PC-3 (cell line): ENCODE measurements at regions not wholly inside any gene's neighbourhood (a gene's known extent, or its start where the extent isn't known, plus 50 kb on each side); places are given as distances from the start of the nearest gene placed in this dataset.
"Not testable (repeated sequence)": the region's sequence is repeated elsewhere in the genome, so short reads cannot be mapped to it uniquely, and the experiment has no call there.

Source experiments
- ATAC-seq: fragments of 200-7000 bp; cut with Tn5 transposase; 2 replicates; pipeline ENCODE4 v1.9.1; 2020; ENCODE audit warnings: mild to moderate bottlenecking, moderate library complexity
- BruUV-seq: library from RNA; stranded (reverse); fragments of 400-500 nt; replicated peaks from 2 replicates; lab custom pipeline; 2021; lab: Mats Ljungman, UMichigan
- CTCF ChIA-PET: fragments of 300-600 bp; sonication (Branson Sonifier 250); formaldehyde crosslinking; loops from one replicate; lab custom pipeline; 2022; ENCODE audit warnings: antibody characterized with exemption; lab: Charles Lee
- POLR2A ChIA-PET: fragments of 300-600 bp; sonication (Branson Sonifier 250); formaldehyde crosslinking; loops from one replicate; lab custom pipeline; 2022; ENCODE audit warnings: antibody characterized with exemption; ENCODE audit not compliant: unreplicated experiment; lab: Charles Lee
- DNase-seq: peaks from one replicate; pipeline ENCODE4 v3.0.0-alpha.2; 2015
- H2AFZ ChIP-seq: fragments of 300-600 bp; sonication (generic); 2 replicates; pipeline ENCODE4 v1.6.0; 2016; ENCODE audit warnings: antibody characterized with exemption, low read length
- H3F3A ChIP-seq: fragments of 300-600 bp; sonication (generic); one replicate; pipeline ENCODE4 v1.6.0; 2017; ENCODE audit warnings: antibody characterized with exemption, low read length, control low read depth, mild to moderate bottlenecking; ENCODE audit not compliant: unreplicated experiment
- H3K27ac ChIP-seq: fragments of 300-600 bp; sonication (generic); 2 replicates; pipeline ENCODE4 v1.5.1; 2016; ENCODE audit warnings: mild to moderate bottlenecking, low read length
- H3K27me3 ChIP-seq: fragments of 300-600 bp; sonication (generic); 2 replicates; pipeline ENCODE4 v1.6.1; 2016; ENCODE audit warnings: low read length, mixed read lengths
- H3K36me3 ChIP-seq: fragments of 300-600 bp; sonication (generic); 2 replicates; pipeline ENCODE4 v1.6.1; 2016; ENCODE audit warnings: low read depth, mixed run types, low read length, mixed read lengths
- H3K4me1 ChIP-seq: fragments of 300-600 bp; sonication (generic); 2 replicates; pipeline ENCODE4 v1.5.1; 2016; ENCODE audit warnings: low read length; ENCODE audit not compliant: insufficient read depth
- H3K4me2 ChIP-seq: fragments of 300-600 bp; sonication (generic); 2 replicates; pipeline ENCODE4 v1.6.0; 2016; ENCODE audit warnings: low read length
- H3K4me3 ChIP-seq: fragments of 300-600 bp; sonication (generic); 2 replicates; pipeline ENCODE4 v1.5.1; 2016; ENCODE audit warnings: mild to moderate bottlenecking, low read length, mixed read lengths
- H3K79me2 ChIP-seq: fragments of 300-600 bp; sonication (generic); 2 replicates; pipeline ENCODE4 v1.6.1; 2017; ENCODE audit warnings: low read length, mixed read lengths
- H3K9ac ChIP-seq: fragments of 300-600 bp; sonication (generic); 2 replicates; pipeline ENCODE4 v1.6.0; 2016; ENCODE audit warnings: mild to moderate bottlenecking, low read length
- H3K9me2 ChIP-seq: fragments of 300-600 bp; sonication (generic); replicated peaks from 2 replicates; pipeline ENCODE4 v1.6.1; 2016; ENCODE audit warnings: mixed run types, low read length, mixed read lengths
- H3K9me3 ChIP-seq: fragments of 300-600 bp; sonication (generic); 2 replicates; pipeline ENCODE4 v1.6.1; 2016; ENCODE audit warnings: low read length, mixed read lengths
- H4K20me1 ChIP-seq: fragments of 300-600 bp; sonication (generic); 2 replicates; pipeline ENCODE4 v1.6.1; 2016; ENCODE audit warnings: low read length, mixed read lengths
- EZH2 ChIP-seq: fragments of 300-600 bp; sonication (generic); IDR thresholded peaks from one replicate; pipeline ENCODE4 v1.6.1; 2017; ENCODE audit warnings: antibody characterized with exemption, mild to moderate bottlenecking, low read length; ENCODE audit not compliant: unreplicated experiment
- EZH2phosphoT487 ChIP-seq: fragments of 300-600 bp; sonication (generic); IDR thresholded peaks from 2 replicates; pipeline ENCODE4 v1.6.1; 2018; ENCODE audit warnings: mild to moderate bottlenecking, antibody characterized with exemption, low read length, borderline replicate concordance
- intact Hi-C: fragments of 100-400 bp; cut with micrococcal nuclease; formaldehyde crosslinking; loops from 2 replicates; pipeline ENCODE4 v1.9.0; 2023
- TF ChIP-seq, protein P1 (sequence below): fragments of 300-600 bp; sonication (generic); conservative IDR thresholded peaks from 2 replicates; pipeline ENCODE4 v1.5.1; 2017; ENCODE audit warnings: antibody characterized with exemption, low read depth, mild to moderate bottlenecking, low read length

DNA sequence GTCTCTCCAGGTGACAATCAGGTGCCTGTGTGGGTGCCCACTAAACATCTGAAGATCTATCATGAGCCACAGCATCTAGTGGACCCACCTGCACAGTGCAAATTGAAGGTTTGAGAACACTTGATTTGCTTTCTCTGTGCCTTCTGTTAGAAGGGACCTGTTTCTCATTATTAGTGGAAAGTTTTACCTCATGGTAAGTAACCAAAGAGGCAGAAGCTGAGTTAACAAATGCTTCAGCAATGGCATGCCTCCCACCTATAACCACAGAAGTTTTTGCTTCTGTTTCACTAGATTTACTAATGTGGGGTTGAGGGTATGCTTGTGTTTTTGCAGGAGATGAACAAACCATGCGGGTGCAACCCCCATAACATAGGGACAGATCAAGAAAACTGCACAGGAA is 297.4 kb upstream of the DKK2 start:
- DNase-seq (no peak), ATAC-seq (no peak)
- Histone ChIP-seq H4K20me1 (no peaks in the 10 kb centered on the region), H3K27ac (no peak overlapping the region), H3K36me3 (no peaks in the 10 kb centered on the region), H3K27me3 (no peaks in the 10 kb centered on the region), H2AFZ (no peak overlapping the region), H3K9me3 (no peaks in the 10 kb centered on the region), H3F3A (no peaks in the 10 kb centered on the region), H3K4me2 (no peak overlapping the region), H3K4me3 (no peak overlapping the region), H3K9me2 (no peaks in the 10 kb centered on the region), H3K9ac (no peak overlapping the region), H3K79me2 (no peaks in the 10 kb centered on the region), H3K4me1 (no peaks in the 10 kb centered on the region)
- no TSS peak for BruUV-seq
- TF ChIP-seq EZH2phosphoT487 = no peak
- TF ChIP-seq EZH2 = no peak
- TF ChIP-seq, protein P1, sequence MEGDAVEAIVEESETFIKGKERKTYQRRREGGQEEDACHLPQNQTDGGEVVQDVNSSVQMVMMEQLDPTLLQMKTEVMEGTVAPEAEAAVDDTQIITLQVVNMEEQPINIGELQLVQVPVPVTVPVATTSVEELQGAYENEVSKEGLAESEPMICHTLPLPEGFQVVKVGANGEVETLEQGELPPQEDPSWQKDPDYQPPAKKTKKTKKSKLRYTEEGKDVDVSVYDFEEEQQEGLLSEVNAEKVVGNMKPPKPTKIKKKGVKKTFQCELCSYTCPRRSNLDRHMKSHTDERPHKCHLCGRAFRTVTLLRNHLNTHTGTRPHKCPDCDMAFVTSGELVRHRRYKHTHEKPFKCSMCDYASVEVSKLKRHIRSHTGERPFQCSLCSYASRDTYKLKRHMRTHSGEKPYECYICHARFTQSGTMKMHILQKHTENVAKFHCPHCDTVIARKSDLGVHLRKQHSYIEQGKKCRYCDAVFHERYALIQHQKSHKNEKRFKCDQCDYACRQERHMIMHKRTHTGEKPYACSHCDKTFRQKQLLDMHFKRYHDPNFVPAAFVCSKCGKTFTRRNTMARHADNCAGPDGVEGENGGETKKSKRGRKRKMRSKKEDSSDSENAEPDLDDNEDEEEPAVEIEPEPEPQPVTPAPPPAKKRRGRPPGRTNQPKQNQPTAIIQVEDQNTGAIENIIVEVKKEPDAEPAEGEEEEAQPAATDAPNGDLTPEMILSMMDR = no peak
- intact Hi-C loops = no loop called here
- ChIA-PET POLR2A (no interaction called here), CTCF (no interaction called here)

DNA sequence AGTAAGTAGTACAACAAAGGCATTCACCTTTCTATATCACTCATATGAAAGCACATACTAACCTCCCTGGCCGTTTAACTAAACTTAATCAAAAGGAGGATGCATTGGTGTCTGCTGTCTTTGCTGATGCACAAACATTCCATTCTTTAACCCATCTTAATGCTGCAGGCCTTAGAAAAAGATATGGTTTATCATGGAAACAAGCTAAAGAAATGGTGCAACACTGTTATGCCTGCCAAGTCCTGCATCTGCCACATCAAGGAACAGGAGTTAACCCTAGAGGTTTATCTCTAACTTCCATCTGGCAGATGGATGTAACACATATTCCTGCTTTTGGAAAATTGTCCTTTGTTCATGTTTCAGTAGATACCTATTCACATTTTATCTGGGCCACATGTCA is 296.5 kb upstream of the DKK2 start:
- BruUV-seq, intact Hi-C loops: not testable (repeated sequence)

DNA sequence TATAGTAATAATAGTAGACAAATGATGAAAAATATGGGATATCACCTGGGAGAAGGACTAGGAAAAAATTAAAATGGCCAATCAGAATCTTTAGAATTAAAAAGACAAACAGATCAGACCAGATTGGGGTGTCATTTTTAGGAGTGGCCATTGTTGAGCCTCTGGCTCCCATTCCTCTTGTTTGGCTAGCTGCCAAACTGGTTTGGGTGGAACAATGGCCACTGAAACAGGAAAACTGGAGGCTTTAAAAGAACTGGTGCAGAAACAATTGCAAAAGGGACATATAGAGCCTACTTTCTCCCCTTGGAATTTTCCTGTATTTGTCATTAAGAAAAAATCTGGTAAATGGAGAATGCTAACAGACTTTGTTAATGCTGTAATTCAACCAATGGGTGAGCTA is 294.8 kb upstream of the DKK2 start:
- no peak for ATAC-seq
- H3F3A ChIP-seq = no peaks in the 10 kb centered on the region

More for the DNA sequence above, 296.5 kb upstream of the DKK2 start:
- H4K20me1 ChIP-seq, H3K79me2 ChIP-seq, H3K9ac ChIP-seq, H3K4me1 ChIP-seq, H3K9me2 ChIP-seq, H3K4me2 ChIP-seq, H3K4me3 ChIP-seq, H3K9me3 ChIP-seq, H3K27ac ChIP-seq, CTCF ChIA-PET, H2AFZ ChIP-seq, H3K27me3 ChIP-seq, H3K36me3 ChIP-seq, ATAC-seq, H3F3A ChIP-seq, DNase-seq, POLR2A ChIA-PET: not testable (repeated sequence)

More for the DNA sequence above, 294.8 kb upstream of the DKK2 start:
- no peaks in the 10 kb centered on the region for H3K36me3 ChIP-seq
- H3K27ac ChIP-seq = no peak overlapping the region
- no peaks in the 10 kb centered on the region for H3K9me3 ChIP-seq
- no peak overlapping the region for H3K4me2 ChIP-seq
- ChIA-PET CTCF (no interaction called here), POLR2A (no interaction called here)
- H2AFZ ChIP-seq = no peak overlapping the region
- no peaks in the 10 kb centered on the region for H3K79me2 ChIP-seq
- H3K9ac ChIP-seq = no peak overlapping the region
- H3K27me3 ChIP-seq = no peaks in the 10 kb centered on the region
- no peaks in the 10 kb centered on the region for H4K20me1 ChIP-seq
- no peaks in the 10 kb centered on the region for H3K9me2 ChIP-seq
- no peak for DNase-seq
- no peaks in the 10 kb centered on the region for H3K4me1 ChIP-seq
- TF ChIP-seq EZH2phosphoT487 (no peak), EZH2 (no peak)
- TF ChIP-seq, protein P1 = no peak
- BruUV-seq = no TSS peak
- intact Hi-C loops = no loop called here
- H3K4me3 ChIP-seq = no peak overlapping the region
